ENCODE measurements at regions not wholly inside any gene's neighbourhood (a gene's known extent, or its start where the extent isn't known, plus 50 kb on each side); places are given as distances from the start of the nearest gene placed in this dataset.

GRCh38 chrX:4809571-4809970 is 1096.1 kb upstream of the PRKX start:
- 56% methylated on average over 4 of the region's 4 CpGs for WGBS
- DNase-seq (ENCODE audit: extremely low spot score): no peak

GRCh38 chrX:4805502-4805901 is 1092.1 kb upstream of the PRKX start:
- Histone ChIP-seq H3K36me3 (no peaks in the 10 kb centered on the region), H3K9me3 (no peaks in the 10 kb centered on the region), H3K4me3 (no peak overlapping the region), H3K27me3 (no peaks in the 10 kb centered on the region), H3K4me1 (no peaks in the 10 kb centered on the region), H3K27ac (replicated peaks in 1 of 4) (no peak overlapping the region)
- intact Hi-C loops (cut with DNase I): no loop called here
- no peak for DNase-seq (ENCODE audit: extremely low spot score)
- 49% methylated on average over 4 of the region's 4 CpGs for WGBS
- no peak for TF ChIP-seq CTCF (IDR thresholded peaks at IDR 0.05)
- no peak for TF ChIP-seq POLR2A (IDR thresholded peaks at IDR 0.05; ENCODE audit: low read depth)
- TF ChIP-seq EP300 (IDR thresholded peaks at IDR 0.05): no peak
- TF ChIP-seq POLR2AphosphoS5 (IDR thresholded peaks at IDR 0.05): no peak

More at GRCh38 chrX:4809571-4809970, 1096.1 kb upstream of the PRKX start:
- TF ChIP-seq CTCF (IDR thresholded peaks at IDR 0.05): no peak
- intact Hi-C loops (cut with DNase I): no loop called here
- H3K36me3 ChIP-seq: no peaks in the 10 kb centered on the region
- H3K27me3 ChIP-seq: no peaks in the 10 kb centered on the region
- no peak overlapping the region for H3K4me3 ChIP-seq
- no peak overlapping the region for H3K27ac ChIP-seq (replicated peaks in 1 of 4)
- H3K4me1 ChIP-seq: no peaks in the 10 kb centered on the region
- no peaks in the 10 kb centered on the region for H3K9me3 ChIP-seq

DNA sequence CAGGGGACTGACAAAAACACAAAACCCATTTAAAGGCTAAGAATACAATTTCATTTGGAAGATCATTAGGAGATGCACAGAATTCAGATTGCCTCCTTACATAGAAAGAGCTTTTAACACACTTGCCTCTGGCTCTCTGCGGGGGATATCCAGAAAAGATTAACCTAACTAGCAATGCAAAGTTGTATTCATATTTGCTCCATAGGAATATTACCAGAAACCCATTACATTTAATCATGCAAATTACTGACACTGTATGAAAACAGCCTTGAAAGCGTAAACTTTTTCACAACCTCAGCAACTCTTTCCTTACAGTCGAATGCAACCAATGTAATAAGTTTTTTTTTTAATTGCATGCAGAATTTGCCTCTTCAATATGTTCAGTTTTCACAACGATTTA is 1087.3 kb upstream of the PRKX start:
- no peak overlapping the region for H3K27ac ChIP-seq (replicated peaks in 1 of 4)
- no peaks in the 10 kb centered on the region for H3K36me3 ChIP-seq
- 82% methylated on average over 4 of the region's 4 CpGs for WGBS
- no peak for TF ChIP-seq CTCF (IDR thresholded peaks at IDR 0.05)
- TF ChIP-seq POLR2A (IDR thresholded peaks at IDR 0.05; ENCODE audit: low read depth): no peak
- no peak for TF ChIP-seq POLR2AphosphoS5 (IDR thresholded peaks at IDR 0.05)
- no peak for TF ChIP-seq EP300 (IDR thresholded peaks at IDR 0.05)
- no peak overlapping the region for H3K4me3 ChIP-seq
- DNase-seq (ENCODE audit: extremely low spot score): no peak
- no peaks in the 10 kb centered on the region for H3K9me3 ChIP-seq
- intact Hi-C loops (cut with DNase I): no loop called here
- H3K4me1 ChIP-seq: no peaks in the 10 kb centered on the region
- H3K27me3 ChIP-seq: no peaks in the 10 kb centered on the region

GRCh38 chrX:4787971-4788370 is 1074.5 kb upstream of the PRKX start:
- TF ChIP-seq POLR2AphosphoS5 (IDR thresholded peaks at IDR 0.05) (no peak), POLR2A (IDR thresholded peaks at IDR 0.05; ENCODE audit: low read depth) (no peak), CTCF (IDR thresholded peaks at IDR 0.05) (no peak), EP300 (IDR thresholded peaks at IDR 0.05) (no peak)
- Histone ChIP-seq H3K27me3 (no peaks in the 10 kb centered on the region), H3K36me3 (no peaks in the 10 kb centered on the region), H3K9me3 (no peaks in the 10 kb centered on the region), H3K4me3 (no peak overlapping the region), H3K27ac (replicated peaks in 1 of 4) (no peak overlapping the region), H3K4me1 (no peaks in the 10 kb centered on the region)
- no peak for DNase-seq (ENCODE audit: extremely low spot score)
- 94% methylated on average over 1 of the region's 1 CpG for WGBS
- intact Hi-C loops (cut with DNase I): no loop called here

DNA sequence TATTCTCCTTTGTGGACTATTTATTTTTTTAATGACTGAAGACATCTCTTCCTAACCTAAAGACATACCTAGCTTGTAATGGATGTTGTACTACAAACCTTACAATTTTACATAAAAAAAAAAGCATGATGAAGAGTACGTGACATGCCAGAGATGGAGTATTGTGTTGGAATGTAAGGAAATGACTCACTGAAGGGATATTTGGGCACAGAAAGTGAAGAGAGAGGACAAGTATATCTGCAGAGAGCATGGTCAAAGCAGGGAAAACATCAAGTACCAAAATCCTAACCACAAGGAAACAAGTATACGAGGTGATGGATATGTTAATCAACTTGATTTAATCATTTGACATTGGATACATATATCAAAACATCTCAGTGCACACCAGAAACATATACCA is 1051.4 kb upstream of the PRKX start:
- WGBS: 75% methylated on average over 2 of the region's 2 CpGs
- H3K27me3 ChIP-seq: no peaks in the 10 kb centered on the region
- DNase-seq (ENCODE audit: extremely low spot score): no peak
- no peaks in the 10 kb centered on the region for H3K9me3 ChIP-seq
- intact Hi-C loops (cut with DNase I): no loop called here
- no peak overlapping the region for H3K27ac ChIP-seq (replicated peaks in 1 of 4)
- no peaks in the 10 kb centered on the region for H3K4me1 ChIP-seq
- H3K4me3 ChIP-seq: no peak overlapping the region
- H3K36me3 ChIP-seq: no peaks in the 10 kb centered on the region
- TF ChIP-seq CTCF (IDR thresholded peaks at IDR 0.05) (no peak), EP300 (IDR thresholded peaks at IDR 0.05) (no peak), POLR2A (IDR thresholded peaks at IDR 0.05; ENCODE audit: low read depth) (no peak), POLR2AphosphoS5 (IDR thresholded peaks at IDR 0.05) (no peak)
